Ovary (tissue), 3 donors: ENCODE measurements at regions not wholly inside any gene's neighbourhood (a gene's known extent, or its start where the extent isn't known, plus 50 kb on each side); places are given as distances from the start of the nearest gene placed in this dataset.
"Not testable (repeated sequence)": the region's sequence is repeated elsewhere in the genome, so short reads cannot be mapped to it uniquely, and the experiment has no call there.

ENCODE experiments used
- EP300 ChIP-seq: sonication (generic); formaldehyde crosslinking; IDR thresholded peaks from one replicate; pipeline ENCODE4 v1.6.1; 2017; ENCODE audit warnings: antibody characterized with exemption
- POLR2A ChIP-seq: fragments of 450-650 bp; IDR thresholded peaks from one replicate; pipeline ENCODE4 v1.6.1; 2017; ENCODE audit warnings: antibody characterized with exemption, mild to moderate bottlenecking, moderate library complexity
- TF ChIP-seq, protein P1 (sequence below), 3 donors: fragments of 450-650 bp in 2 of 3; fragments of 200-600 bp in 1 of 3; IDR thresholded peaks; one replicate each; pipeline versions ENCODE4 v1.5.1 to v1.8.0; 2016 to 2022; ENCODE audit warnings: antibody characterized with exemption in 3 of 3, mild to moderate bottlenecking in 1 of 3
- donor health status: DM: no; HTN: no; CAD: no.

DNA sequence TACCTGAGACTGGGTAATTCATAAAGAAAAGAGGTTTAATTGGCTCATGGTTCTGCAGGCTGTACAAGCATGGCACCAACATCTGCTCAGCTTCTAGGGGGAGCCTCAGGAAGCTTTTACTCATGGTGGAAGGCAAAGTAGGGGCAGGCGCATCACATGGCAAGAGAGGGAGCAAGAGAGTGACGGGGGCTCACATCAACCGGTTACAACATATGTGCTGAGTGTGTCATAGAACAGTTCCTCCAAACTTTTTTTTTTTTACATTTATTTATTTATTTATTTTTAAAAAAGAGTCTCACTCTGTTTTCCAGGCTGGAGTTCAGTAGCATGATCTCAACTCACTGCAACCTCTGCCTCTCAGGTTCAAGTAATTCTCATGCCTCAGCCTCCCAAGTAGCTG, 143.8 kb downstream of the SMIM20 start:
- TF ChIP-seq, protein P1, sequence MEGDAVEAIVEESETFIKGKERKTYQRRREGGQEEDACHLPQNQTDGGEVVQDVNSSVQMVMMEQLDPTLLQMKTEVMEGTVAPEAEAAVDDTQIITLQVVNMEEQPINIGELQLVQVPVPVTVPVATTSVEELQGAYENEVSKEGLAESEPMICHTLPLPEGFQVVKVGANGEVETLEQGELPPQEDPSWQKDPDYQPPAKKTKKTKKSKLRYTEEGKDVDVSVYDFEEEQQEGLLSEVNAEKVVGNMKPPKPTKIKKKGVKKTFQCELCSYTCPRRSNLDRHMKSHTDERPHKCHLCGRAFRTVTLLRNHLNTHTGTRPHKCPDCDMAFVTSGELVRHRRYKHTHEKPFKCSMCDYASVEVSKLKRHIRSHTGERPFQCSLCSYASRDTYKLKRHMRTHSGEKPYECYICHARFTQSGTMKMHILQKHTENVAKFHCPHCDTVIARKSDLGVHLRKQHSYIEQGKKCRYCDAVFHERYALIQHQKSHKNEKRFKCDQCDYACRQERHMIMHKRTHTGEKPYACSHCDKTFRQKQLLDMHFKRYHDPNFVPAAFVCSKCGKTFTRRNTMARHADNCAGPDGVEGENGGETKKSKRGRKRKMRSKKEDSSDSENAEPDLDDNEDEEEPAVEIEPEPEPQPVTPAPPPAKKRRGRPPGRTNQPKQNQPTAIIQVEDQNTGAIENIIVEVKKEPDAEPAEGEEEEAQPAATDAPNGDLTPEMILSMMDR (IDR thresholded peaks at IDR 0.05): not testable (repeated sequence)
- not testable (repeated sequence) for TF ChIP-seq EP300, POLR2A
